ENCODE measurements at regions not wholly inside any gene's neighbourhood (a gene's known extent, or its start where the extent isn't known, plus 50 kb on each side); places are given as distances from the start of the nearest gene placed in this dataset.

GRCh38 chr2:175855794-175856453 is 146.1 kb downstream of the LNPK start:
- no peak for DNase-seq (ENCODE audit: low read depth in 1 of 2, low spot score in 1 of 2)
- Histone ChIP-seq H3K27ac (replicated peaks) (no peak overlapping the region), H3K4me3 (replicated peaks; ENCODE audit: insufficient read depth, low read length) (no peak overlapping the region), H3K27me3 (ENCODE audit: insufficient read depth, poor library complexity, severe bottlenecking) (no peaks in the 10 kb centered on the region)
- TF ChIP-seq GABPA (IDR thresholded peaks at IDR 0.05; ENCODE audit: low read depth) (no peak), SPI1 (IDR thresholded peaks at IDR 0.05; ENCODE audit: borderline replicate concordance, low read depth) (no peak), REST (IDR thresholded peaks at IDR 0.05; ENCODE audit: insufficient replicate concordance, low read depth) (no peak), POLR2AphosphoS5 (IDR thresholded peaks at IDR 0.05; ENCODE audit: low read depth) (no peak), CTCF (IDR thresholded peaks at IDR 0.05; ENCODE audit: insufficient read depth, low read length) (no peak)

GRCh38 chr2:175855236-175855635 is 146.8 kb downstream of the LNPK start:
- DNase-seq (ENCODE audit: low read depth in 1 of 2, low spot score in 1 of 2), result no peak
- H3K27me3 ChIP-seq (ENCODE audit: insufficient read depth, poor library complexity, severe bottlenecking), result no peaks in the 10 kb centered on the region
- TF ChIP-seq GABPA (IDR thresholded peaks at IDR 0.05; ENCODE audit: low read depth), result no peak
- TF ChIP-seq REST (IDR thresholded peaks at IDR 0.05; ENCODE audit: insufficient replicate concordance, low read depth), result no peak
- TF ChIP-seq SPI1 (IDR thresholded peaks at IDR 0.05; ENCODE audit: borderline replicate concordance, low read depth), result no peak
- no peak for TF ChIP-seq POLR2AphosphoS5 (IDR thresholded peaks at IDR 0.05; ENCODE audit: low read depth)
- TF ChIP-seq CTCF (IDR thresholded peaks at IDR 0.05; ENCODE audit: insufficient read depth, low read length), result no peak

GRCh38 chr2:175854665-175855064 is 147.4 kb downstream of the LNPK start:
- DNase-seq (ENCODE audit: low read depth in 1 of 2, low spot score in 1 of 2), result no peak
- no peak overlapping the region for H3K27ac ChIP-seq (replicated peaks)
- H3K27me3 ChIP-seq (ENCODE audit: insufficient read depth, poor library complexity, severe bottlenecking), result no peaks in the 10 kb centered on the region
- no peak overlapping the region for H3K4me3 ChIP-seq (replicated peaks; ENCODE audit: insufficient read depth, low read length)
- TF ChIP-seq POLR2AphosphoS5 (IDR thresholded peaks at IDR 0.05; ENCODE audit: low read depth) (no peak), CTCF (IDR thresholded peaks at IDR 0.05; ENCODE audit: insufficient read depth, low read length) (no peak), SPI1 (IDR thresholded peaks at IDR 0.05; ENCODE audit: borderline replicate concordance, low read depth) (no peak), GABPA (IDR thresholded peaks at IDR 0.05; ENCODE audit: low read depth) (no peak), REST (IDR thresholded peaks at IDR 0.05; ENCODE audit: insufficient replicate concordance, low read depth) (no peak)

More at GRCh38 chr2:175855236-175855635, 146.8 kb downstream of the LNPK start:
- H3K27ac ChIP-seq (replicated peaks), result no peak overlapping the region
- H3K4me3 ChIP-seq (replicated peaks; ENCODE audit: insufficient read depth, low read length), result no peak overlapping the region

Data from HL-60 (cell line).